RWPE2 (cell line): ENCODE measurements at regions not wholly inside any gene's neighbourhood (a gene's known extent, or its start where the extent isn't known, plus 50 kb on each side); places are given as distances from the start of the nearest gene placed in this dataset.
A peak's percentile ranks its signal among the peaks of the same experiment; 100 is the strongest.
"Not testable (repeated sequence)": the region's sequence is repeated elsewhere in the genome, so short reads cannot be mapped to it uniquely, and the experiment has no call there.

Source experiments
- ATAC-seq: fragments of 200-7000 bp; cut with Tn5 transposase; 3 replicates; pipeline ENCODE4 v1.9.1; 2021; ENCODE audit warnings: low read depth
- DNase-seq: peaks from one replicate; pipeline ENCODE4 v3.0.0-alpha.2; 2020; ENCODE audit warnings: low spot score
- H3K27ac ChIP-seq: fragments of 450-650 bp; 2 replicates; pipeline ENCODE4 v1.5.1; 2017; ENCODE audit warnings: mild to moderate bottlenecking; ENCODE audit not compliant: poor library complexity, severe bottlenecking
- H3K27me3 ChIP-seq: fragments of 250-450 bp; sonication (Bioruptor Pico); 2 replicates; pipeline ENCODE4 v1.5.1; 2021; ENCODE audit warnings: mild to moderate bottlenecking, moderate library complexity; ENCODE audit not compliant: insufficient read depth, poor library complexity, severe bottlenecking
- H3K36me3 ChIP-seq: fragments of 250-450 bp; sonication (Bioruptor Pico); 2 replicates; pipeline ENCODE4 v1.5.1; 2020; ENCODE audit warnings: low read depth, mild to moderate bottlenecking, moderate library complexity
- H3K4me1 ChIP-seq: fragments of 250-450 bp; sonication (Bioruptor Pico); 2 replicates; pipeline ENCODE4 v1.5.1; 2021; ENCODE audit warnings: mild to moderate bottlenecking, moderate library complexity; ENCODE audit not compliant: insufficient read depth, poor library complexity, severe bottlenecking
- H3K4me3 ChIP-seq: fragments of 250-450 bp; sonication (Bioruptor Pico); 2 replicates; pipeline ENCODE4 v1.5.1; 2021; ENCODE audit warnings: mild to moderate bottlenecking, moderate library complexity; ENCODE audit not compliant: severe bottlenecking
- H3K9me3 ChIP-seq: fragments of 250-450 bp; sonication (Bioruptor Pico); 2 replicates; pipeline ENCODE4 v1.5.1; 2021; ENCODE audit warnings: mild to moderate bottlenecking, moderate library complexity; ENCODE audit not compliant: severe bottlenecking
- TF ChIP-seq, protein P1 (sequence below): fragments of 450-650 bp; IDR thresholded peaks from one replicate; pipeline ENCODE4 v1.5.1; 2017; ENCODE audit warnings: mild to moderate bottlenecking, moderate library complexity; ENCODE audit not compliant: poor library complexity, severe bottlenecking

DNA sequence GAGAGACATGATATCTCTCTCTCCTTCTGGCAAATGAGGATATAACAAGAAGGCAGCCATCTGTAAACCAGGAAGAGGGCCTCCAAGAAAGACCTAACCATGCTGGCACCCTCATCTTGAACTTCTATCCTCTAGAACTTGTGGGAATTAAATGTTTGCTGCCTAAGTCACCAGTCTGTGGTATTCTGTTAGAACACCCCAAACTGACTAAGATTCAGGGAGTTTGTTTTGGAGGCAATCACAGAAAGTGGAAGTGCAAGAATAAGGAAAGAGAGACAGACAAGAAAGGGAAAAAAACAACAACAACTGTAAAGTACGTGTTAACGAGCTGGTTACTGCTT is 114.5 kb upstream of the GOT2 start:
- Histone ChIP-seq H3K27me3 (peaks cover 3% of the 10 kb centered on the region), H3K4me1 (no peaks in the 10 kb centered on the region), H3K27ac (no peak overlapping the region), H3K9me3 (no peaks in the 10 kb centered on the region), H3K4me3 (no peak overlapping the region), H3K36me3 (no peaks in the 10 kb centered on the region)
- no peak for DNase-seq
- TF ChIP-seq, protein P1, sequence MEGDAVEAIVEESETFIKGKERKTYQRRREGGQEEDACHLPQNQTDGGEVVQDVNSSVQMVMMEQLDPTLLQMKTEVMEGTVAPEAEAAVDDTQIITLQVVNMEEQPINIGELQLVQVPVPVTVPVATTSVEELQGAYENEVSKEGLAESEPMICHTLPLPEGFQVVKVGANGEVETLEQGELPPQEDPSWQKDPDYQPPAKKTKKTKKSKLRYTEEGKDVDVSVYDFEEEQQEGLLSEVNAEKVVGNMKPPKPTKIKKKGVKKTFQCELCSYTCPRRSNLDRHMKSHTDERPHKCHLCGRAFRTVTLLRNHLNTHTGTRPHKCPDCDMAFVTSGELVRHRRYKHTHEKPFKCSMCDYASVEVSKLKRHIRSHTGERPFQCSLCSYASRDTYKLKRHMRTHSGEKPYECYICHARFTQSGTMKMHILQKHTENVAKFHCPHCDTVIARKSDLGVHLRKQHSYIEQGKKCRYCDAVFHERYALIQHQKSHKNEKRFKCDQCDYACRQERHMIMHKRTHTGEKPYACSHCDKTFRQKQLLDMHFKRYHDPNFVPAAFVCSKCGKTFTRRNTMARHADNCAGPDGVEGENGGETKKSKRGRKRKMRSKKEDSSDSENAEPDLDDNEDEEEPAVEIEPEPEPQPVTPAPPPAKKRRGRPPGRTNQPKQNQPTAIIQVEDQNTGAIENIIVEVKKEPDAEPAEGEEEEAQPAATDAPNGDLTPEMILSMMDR: no peak
- ATAC-seq: no peak

DNA sequence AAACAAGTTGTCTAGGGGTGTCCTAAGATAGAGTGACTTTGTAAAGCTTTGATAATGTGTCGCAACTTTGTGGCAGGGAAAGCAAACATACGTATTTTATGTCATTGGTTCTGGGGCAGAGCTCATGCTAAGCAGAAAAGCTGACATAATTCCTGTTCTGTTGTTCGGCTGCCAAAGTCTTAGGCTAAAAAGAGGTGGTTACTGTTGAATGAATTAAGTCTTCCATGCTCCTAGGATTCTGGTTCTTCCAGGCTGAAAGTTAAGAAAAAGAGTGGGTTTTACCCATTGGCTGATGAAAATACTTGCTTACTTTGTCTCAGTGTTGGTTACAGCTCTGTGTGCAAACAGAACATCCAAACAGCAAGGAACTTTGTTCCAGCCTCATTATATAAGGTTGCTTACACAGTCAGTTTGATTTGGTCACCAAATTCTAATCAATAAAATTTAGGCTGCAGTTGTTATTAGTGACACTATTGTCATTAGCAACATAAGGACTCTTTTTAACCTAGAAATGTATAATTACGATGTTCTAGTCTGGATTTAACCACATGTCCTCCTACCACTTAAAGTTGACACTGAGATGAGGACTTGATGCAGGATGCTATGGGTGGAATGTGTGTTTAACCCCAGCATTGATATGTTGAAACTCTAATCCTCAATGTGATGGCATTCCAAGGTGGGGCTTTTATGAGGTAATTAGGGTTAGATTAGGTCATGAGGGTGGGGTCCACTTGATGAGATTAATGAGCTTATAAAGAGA is 114.0 kb upstream of the GOT2 start:
- H3K27me3 ChIP-seq: peaks cover 3% of the 10 kb centered on the region
- H3K9me3 ChIP-seq: no peaks in the 10 kb centered on the region
- H3K4me3 ChIP-seq: no peak overlapping the region
- TF ChIP-seq, protein P1: no peak
- no peaks in the 10 kb centered on the region for H3K4me1 ChIP-seq
- no peak for ATAC-seq
- H3K27ac ChIP-seq: no peak overlapping the region
- no peaks in the 10 kb centered on the region for H3K36me3 ChIP-seq
- no peak for DNase-seq

DNA sequence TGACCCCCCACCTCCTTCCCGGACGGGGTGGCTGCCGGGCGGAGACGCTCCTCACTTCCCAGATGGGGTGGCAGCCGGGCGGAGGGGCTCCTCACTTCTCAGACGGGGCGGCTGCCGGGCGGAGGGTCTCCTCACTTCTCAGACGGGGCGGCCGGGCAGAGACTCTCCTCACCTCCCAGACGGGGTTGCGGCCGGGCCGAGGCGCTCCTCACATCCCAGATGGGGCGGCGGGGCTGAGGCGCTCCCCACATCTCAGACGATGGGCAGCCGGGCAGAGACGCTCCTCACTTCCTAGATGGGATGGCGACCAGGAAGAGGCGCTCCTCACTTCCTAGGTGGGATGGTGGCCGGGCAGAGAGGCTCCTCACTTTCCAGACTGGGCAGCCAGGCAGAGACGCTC is 112.1 kb upstream of the GOT2 start:
- ATAC-seq: not testable (repeated sequence)

DNA sequence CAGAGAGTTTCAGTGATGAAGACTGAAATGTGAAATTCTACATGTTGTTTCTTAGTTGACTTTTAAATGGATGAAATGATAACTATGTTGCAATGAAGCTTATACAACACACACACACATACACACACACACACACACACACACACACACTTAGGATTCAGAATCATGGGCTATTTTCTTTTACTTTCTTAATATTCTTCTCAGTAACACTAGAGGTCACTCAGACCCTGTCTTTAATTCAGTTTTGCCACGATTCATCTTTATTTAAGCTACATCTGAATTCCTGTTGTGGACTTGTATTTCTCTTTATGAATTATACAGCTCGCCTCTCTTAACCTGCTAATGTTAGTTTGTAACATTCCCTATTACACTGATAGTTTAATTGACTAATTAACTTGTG is 109.6 kb upstream of the GOT2 start:
- H3K4me3 ChIP-seq: no peak overlapping the region
- TF ChIP-seq, protein P1: peak; percentile 56
- H3K27ac ChIP-seq: no peak overlapping the region
- H3K9me3 ChIP-seq: no peaks in the 10 kb centered on the region
- H3K36me3 ChIP-seq: no peaks in the 10 kb centered on the region
- no peaks in the 10 kb centered on the region for H3K27me3 ChIP-seq
- H3K4me1 ChIP-seq: no peaks in the 10 kb centered on the region
- no peak for DNase-seq
- ATAC-seq: no peak; the same call in 2 of the 3 replicates

More for the DNA sequence above, 112.1 kb upstream of the GOT2 start:
- not testable (repeated sequence) for H3K27me3 ChIP-seq, H3K4me3 ChIP-seq, H3K9me3 ChIP-seq, H3K27ac ChIP-seq, H3K36me3 ChIP-seq, DNase-seq, H3K4me1 ChIP-seq

DNA sequence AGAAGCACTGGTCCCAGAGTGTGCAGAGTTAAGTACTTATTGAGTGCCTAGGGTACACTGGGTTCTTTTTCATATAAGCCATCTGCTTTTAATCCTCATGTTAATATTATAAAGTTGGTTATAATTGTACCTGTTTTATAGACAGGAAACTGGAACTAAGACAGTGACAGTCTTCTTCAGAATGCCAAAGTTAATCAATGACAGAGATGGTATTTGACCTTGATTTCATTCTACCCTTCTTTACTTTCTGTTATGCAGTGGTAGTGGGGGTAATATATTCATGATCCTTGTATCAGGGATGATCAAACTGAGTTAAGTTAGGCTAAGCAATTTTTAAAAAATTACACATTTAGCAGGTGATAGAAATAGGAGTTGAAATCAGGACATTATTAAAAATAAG is 108.6 kb upstream of the GOT2 start:
- H3K4me1 ChIP-seq: no peaks in the 10 kb centered on the region
- no peaks in the 10 kb centered on the region for H3K36me3 ChIP-seq
- H3K27ac ChIP-seq: no peak overlapping the region
- no peak overlapping the region for H3K4me3 ChIP-seq
- DNase-seq (no peak), ATAC-seq (no peak)
- H3K9me3 ChIP-seq: no peaks in the 10 kb centered on the region
- H3K27me3 ChIP-seq: no peaks in the 10 kb centered on the region
- TF ChIP-seq, protein P1: no peak
